Activated CD4-positive, alpha-beta memory T cell treated with anti-CD3 and anti-CD28 coated beads, Interleukin-2, amount 10 ng/mL, durations not matched to agents 7 days and 5 days (primary cell): ENCODE measurements at regions not wholly inside any gene's neighbourhood (a gene's known extent, or its start where the extent isn't known, plus 50 kb on each side); places are given as distances from the start of the nearest gene placed in this dataset.

ENCODE experiments used
- CTCF ChIA-PET: fragments of 350-600 bp; sonication (Branson Sonifier 250); formaldehyde crosslinking; loops from one replicate; lab custom pipeline; 2021; ENCODE audit warnings: antibody characterized with exemption, inconsistent platforms; lab: Charles Lee
- POLR2A ChIA-PET: fragments of 350-600 bp; sonication (Branson Sonifier 250); formaldehyde crosslinking; loops from one replicate; lab custom pipeline; 2021; ENCODE audit warnings: antibody characterized with exemption; lab: Charles Lee
- DNase-seq: peaks from one replicate; pipeline ENCODE4 v3.0.0-alpha.2; 2020
- H3K27ac Mint-ChIP-seq: one replicate; pipeline ENCODE4 v1.8.0; 2021; ENCODE audit warnings: mild to moderate bottlenecking, mixed read lengths
- H3K27me3 Mint-ChIP-seq: one replicate; pipeline ENCODE4 v1.8.0; 2021; ENCODE audit warnings: mixed read lengths
- H3K36me3 Mint-ChIP-seq: one replicate; pipeline ENCODE4 v1.8.0; 2021; ENCODE audit warnings: low read depth, mixed read lengths
- H3K4me1 Mint-ChIP-seq: one replicate; pipeline ENCODE4 v1.8.0; 2021; ENCODE audit warnings: mixed read lengths
- H3K4me3 Mint-ChIP-seq: one replicate; pipeline ENCODE4 v1.8.0; 2021; ENCODE audit warnings: mild to moderate bottlenecking, mixed read lengths
- H3K9me3 Mint-ChIP-seq: one replicate; pipeline ENCODE4 v1.8.0; 2021; ENCODE audit warnings: mixed read lengths

GRCh38 chr2:80863147-80863714 lies 558.7 kb upstream of the LRRTM1 start:
- Mint-ChIP-seq H3K27ac (no peak overlapping the region), H3K4me1 (no peaks in the 10 kb centered on the region), H3K4me3 (no peak overlapping the region), H3K27me3 (no peaks in the 10 kb centered on the region), H3K36me3 (no peaks in the 10 kb centered on the region), H3K9me3 (peaks cover 5% of the 10 kb centered on the region)
- POLR2A ChIA-PET, result no interaction called here
- CTCF ChIA-PET, result no interaction called here
- DNase-seq, result no peak

- H3K27ac Mint-ChIP-seq, result no peak overlapping the region
- DNase-seq, result no peak
- H3K4me3 Mint-ChIP-seq, result no peak overlapping the region
- H3K27me3 Mint-ChIP-seq, result no peaks in the 10 kb centered on the region
- H3K36me3 Mint-ChIP-seq, result no peaks in the 10 kb centered on the region
- no peaks in the 10 kb centered on the region for H3K4me1 Mint-ChIP-seq
- ChIA-PET POLR2A (no interaction called here), CTCF (no interaction called here)
- no peaks in the 10 kb centered on the region for H3K9me3 Mint-ChIP-seq
Observed at GRCh38 chr2:80858965-80859364, 554.4 kb upstream of the LRRTM1 start.

- Mint-ChIP-seq H3K4me1 (no peaks in the 10 kb centered on the region), H3K9me3 (peaks cover 4% of the 10 kb centered on the region), H3K4me3 (no peak overlapping the region), H3K27me3 (no peaks in the 10 kb centered on the region), H3K27ac (no peak overlapping the region), H3K36me3 (no peaks in the 10 kb centered on the region)
- no peak for DNase-seq
- ChIA-PET POLR2A (no interaction called here), CTCF (no interaction called here)
Observed at GRCh38 chr2:80856227-80856626, 551.7 kb upstream of the LRRTM1 start.

GRCh38 chr2:80854831-80855230 lies 550.3 kb upstream of the LRRTM1 start:
- Mint-ChIP-seq H3K4me1 (no peaks in the 10 kb centered on the region), H3K4me3 (no peak overlapping the region), H3K9me3 (peaks cover 7% of the 10 kb centered on the region), H3K36me3 (no peaks in the 10 kb centered on the region), H3K27me3 (no peaks in the 10 kb centered on the region), H3K27ac (no peak overlapping the region)
- ChIA-PET POLR2A (no interaction called here), CTCF (no interaction called here)
- no peak for DNase-seq

GRCh38 chr2:80852808-80853139 lies 548.2 kb upstream of the LRRTM1 start:
- Mint-ChIP-seq H3K4me3 (no peak overlapping the region), H3K9me3 (peaks cover 7% of the 10 kb centered on the region), H3K27ac (no peak overlapping the region), H3K4me1 (no peaks in the 10 kb centered on the region), H3K36me3 (no peaks in the 10 kb centered on the region), H3K27me3 (no peaks in the 10 kb centered on the region)
- CTCF ChIA-PET, result no interaction called here
- POLR2A ChIA-PET, result interaction anchor here (0.5 kb wide), 1 partner anchor 15 kb away, joined by 3 read pairs; no protein-coding TSS in a partner anchor
- DNase-seq, result no peak

- DNase-seq, result no peak
- Mint-ChIP-seq H3K36me3 (no peaks in the 10 kb centered on the region), H3K4me1 (no peaks in the 10 kb centered on the region), H3K9me3 (peaks cover 7% of the 10 kb centered on the region), H3K27ac (no peak overlapping the region), H3K4me3 (no peak overlapping the region), H3K27me3 (no peaks in the 10 kb centered on the region)
- POLR2A ChIA-PET, result interaction anchor here (0.5 kb wide), 1 partner anchor 14 kb away, joined by 3 read pairs; no protein-coding TSS in a partner anchor
- CTCF ChIA-PET, result no interaction called here
Observed at GRCh38 chr2:80852079-80852807, 547.7 kb upstream of the LRRTM1 start.

- H3K9me3 Mint-ChIP-seq, result peaks cover 8% of the 10 kb centered on the region
- no peaks in the 10 kb centered on the region for H3K27me3 Mint-ChIP-seq
- no peaks in the 10 kb centered on the region for H3K36me3 Mint-ChIP-seq
- POLR2A ChIA-PET, result no interaction called here
- no peaks in the 10 kb centered on the region for H3K4me1 Mint-ChIP-seq
- CTCF ChIA-PET, result no interaction called here
- H3K27ac Mint-ChIP-seq, result no peak overlapping the region
- no peak for DNase-seq
- no peak overlapping the region for H3K4me3 Mint-ChIP-seq
Observed at GRCh38 chr2:80830891-80831290, 526.3 kb upstream of the LRRTM1 start.

GRCh38 chr2:80822999-80823398 lies 518.4 kb upstream of the LRRTM1 start:
- Mint-ChIP-seq H3K27me3 (no peaks in the 10 kb centered on the region), H3K4me3 (no peak overlapping the region)

GRCh38 chr2:80815259-80815658 lies 510.7 kb upstream of the LRRTM1 start:
- Mint-ChIP-seq H3K36me3 (no peaks in the 10 kb centered on the region), H3K27ac (no peak overlapping the region), H3K4me1 (no peaks in the 10 kb centered on the region), H3K9me3 (peaks cover 30% of the 10 kb centered on the region), H3K4me3 (no peak overlapping the region), H3K27me3 (no peaks in the 10 kb centered on the region)
- POLR2A ChIA-PET, result no interaction called here
- CTCF ChIA-PET, result no interaction called here
- no peak for DNase-seq

More at GRCh38 chr2:80822999-80823398, 518.4 kb upstream of the LRRTM1 start:
- no peaks in the 10 kb centered on the region for H3K36me3 Mint-ChIP-seq
- no peaks in the 10 kb centered on the region for H3K4me1 Mint-ChIP-seq
- ChIA-PET POLR2A (no interaction called here), CTCF (no interaction called here)
- H3K9me3 Mint-ChIP-seq, result peaks cover 12% of the 10 kb centered on the region
- no peak overlapping the region for H3K27ac Mint-ChIP-seq
- no peak for DNase-seq

GRCh38 chr2:80786584-80786983 lies 482.0 kb upstream of the LRRTM1 start:
- Mint-ChIP-seq H3K4me1 (no peaks in the 10 kb centered on the region), H3K27me3 (no peaks in the 10 kb centered on the region), H3K9me3 (peaks cover 12% of the 10 kb centered on the region), H3K36me3 (no peaks in the 10 kb centered on the region), H3K27ac (no peak overlapping the region), H3K4me3 (no peak overlapping the region)
- CTCF ChIA-PET, result no interaction called here
- no peak for DNase-seq
- POLR2A ChIA-PET, result no interaction called here

GRCh38 chr2:80778704-80779103 lies 474.2 kb upstream of the LRRTM1 start:
- Mint-ChIP-seq H3K4me3 (no peak overlapping the region), H3K9me3 (peaks cover 13% of the 10 kb centered on the region), H3K4me1 (no peaks in the 10 kb centered on the region), H3K27ac (no peak overlapping the region), H3K36me3 (no peaks in the 10 kb centered on the region), H3K27me3 (no peaks in the 10 kb centered on the region)
- POLR2A ChIA-PET, result no interaction called here
- CTCF ChIA-PET, result no interaction called here
- DNase-seq, result no peak

GRCh38 chr2:80748592-80748991 lies 444.0 kb upstream of the LRRTM1 start:
- Mint-ChIP-seq H3K4me1 (no peaks in the 10 kb centered on the region), H3K27ac (no peak overlapping the region), H3K9me3 (peaks cover 19% of the 10 kb centered on the region), H3K36me3 (no peaks in the 10 kb centered on the region), H3K27me3 (no peaks in the 10 kb centered on the region), H3K4me3 (no peak overlapping the region)
- ChIA-PET CTCF (no interaction called here), POLR2A (no interaction called here)
- DNase-seq, result no peak

GRCh38 chr2:80737047-80737446 lies 432.5 kb upstream of the LRRTM1 start:
- Mint-ChIP-seq H3K9me3 (peaks cover 27% of the 10 kb centered on the region), H3K36me3 (no peaks in the 10 kb centered on the region), H3K27ac (no peak overlapping the region), H3K4me3 (no peak overlapping the region), H3K4me1 (no peaks in the 10 kb centered on the region), H3K27me3 (no peaks in the 10 kb centered on the region)
- ChIA-PET CTCF (no interaction called here), POLR2A (no interaction called here)
- DNase-seq, result no peak

GRCh38 chr2:80725001-80725400 lies 420.4 kb upstream of the LRRTM1 start:
- ChIA-PET POLR2A (no interaction called here), CTCF (no interaction called here)
- H3K27ac Mint-ChIP-seq, result no peak overlapping the region
- no peak overlapping the region for H3K4me3 Mint-ChIP-seq
- peaks cover 7% of the 10 kb centered on the region for H3K9me3 Mint-ChIP-seq
- no peak for DNase-seq
- H3K36me3 Mint-ChIP-seq, result no peaks in the 10 kb centered on the region
- no peaks in the 10 kb centered on the region for H3K27me3 Mint-ChIP-seq
- H3K4me1 Mint-ChIP-seq, result no peaks in the 10 kb centered on the region
